ENCODE measurements at regions not wholly inside any gene's neighbourhood (a gene's known extent, or its start where the extent isn't known, plus 50 kb on each side); places are given as distances from the start of the nearest gene placed in this dataset.

DNA sequence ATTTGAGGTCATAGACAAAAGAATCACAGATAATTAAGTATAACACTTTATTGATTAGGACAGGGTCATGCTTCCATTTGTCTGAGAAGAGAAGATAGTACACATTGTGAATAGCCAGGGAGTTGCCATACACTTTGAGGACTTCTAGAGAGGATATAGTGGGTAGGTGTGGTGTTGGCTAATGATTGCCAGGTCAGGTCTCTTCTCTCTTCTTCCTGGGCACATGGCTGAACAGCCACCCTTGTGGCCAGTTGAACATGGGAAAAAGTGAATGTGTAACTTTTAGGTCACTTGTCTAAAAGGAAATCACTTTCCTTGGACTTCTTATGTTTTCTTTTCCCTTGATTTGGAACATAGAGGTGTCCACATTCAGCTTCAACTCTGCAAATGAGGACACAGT lies 772.1 kb upstream of the MAP3K7 start (continued):
- TF ChIP-seq, protein P1, sequence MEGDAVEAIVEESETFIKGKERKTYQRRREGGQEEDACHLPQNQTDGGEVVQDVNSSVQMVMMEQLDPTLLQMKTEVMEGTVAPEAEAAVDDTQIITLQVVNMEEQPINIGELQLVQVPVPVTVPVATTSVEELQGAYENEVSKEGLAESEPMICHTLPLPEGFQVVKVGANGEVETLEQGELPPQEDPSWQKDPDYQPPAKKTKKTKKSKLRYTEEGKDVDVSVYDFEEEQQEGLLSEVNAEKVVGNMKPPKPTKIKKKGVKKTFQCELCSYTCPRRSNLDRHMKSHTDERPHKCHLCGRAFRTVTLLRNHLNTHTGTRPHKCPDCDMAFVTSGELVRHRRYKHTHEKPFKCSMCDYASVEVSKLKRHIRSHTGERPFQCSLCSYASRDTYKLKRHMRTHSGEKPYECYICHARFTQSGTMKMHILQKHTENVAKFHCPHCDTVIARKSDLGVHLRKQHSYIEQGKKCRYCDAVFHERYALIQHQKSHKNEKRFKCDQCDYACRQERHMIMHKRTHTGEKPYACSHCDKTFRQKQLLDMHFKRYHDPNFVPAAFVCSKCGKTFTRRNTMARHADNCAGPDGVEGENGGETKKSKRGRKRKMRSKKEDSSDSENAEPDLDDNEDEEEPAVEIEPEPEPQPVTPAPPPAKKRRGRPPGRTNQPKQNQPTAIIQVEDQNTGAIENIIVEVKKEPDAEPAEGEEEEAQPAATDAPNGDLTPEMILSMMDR (IDR thresholded peaks at IDR 0.05; ENCODE audit: control extremely low read depth in 1 of 3, insufficient read depth in 1 of 3, low read depth in 1 of 3, low read length in 3 of 3) = no peak
- TF ChIP-seq CHD2 (IDR thresholded peaks at IDR 0.05; ENCODE audit: low read length) (no peak), SUZ12 (IDR thresholded peaks at IDR 0.05; ENCODE audit: low read length) (no peak), CREB1 (IDR thresholded peaks at IDR 0.05) (no peak), SIRT6 (IDR thresholded peaks at IDR 0.05; ENCODE audit: low read length) (no peak), TBP (IDR thresholded peaks at IDR 0.05; ENCODE audit: low read depth, low read length) (no peak)

All from H1 (cell line).